ENCODE measurements at regions not wholly inside any gene's neighbourhood (a gene's known extent, or its start where the extent isn't known, plus 50 kb on each side); places are given as distances from the start of the nearest gene placed in this dataset.

- no peaks in the 10 kb centered on the region for H3K4me1 ChIP-seq
- no peaks in the 10 kb centered on the region for H3K36me3 ChIP-seq
- H3K27ac ChIP-seq, result no peak overlapping the region
- WGBS, 2 donors, result 67 to 75% methylated on average over 1 of the region's 1 CpG
- H3K4me3 ChIP-seq, result no peak overlapping the region
- H3K9me3 ChIP-seq, result no peaks in the 10 kb centered on the region
- no peak for TF ChIP-seq CTCF (IDR thresholded peaks at IDR 0.05)
- no peak for TF ChIP-seq POLR2A (IDR thresholded peaks at IDR 0.05)
- DNase-seq, result no peak
- no peaks in the 10 kb centered on the region for H3K27me3 ChIP-seq
- intact Hi-C loops (cut with DNase I), result no loop called here
Observed at GRCh38 chr12:45102818-45103217, 51.9 kb upstream of the DBX2 start.

GRCh38 chr12:45105996-45106395, 55.1 kb upstream of the DBX2 start:
- intact Hi-C loops (cut with DNase I), result no loop called here
- WGBS, 2 donors, result 86 to 89% methylated on average over 10 of the region's 10 CpGs
- H3K4me1 ChIP-seq, result no peaks in the 10 kb centered on the region
- TF ChIP-seq CTCF (IDR thresholded peaks at IDR 0.05), result no peak
- no peak for TF ChIP-seq POLR2A (IDR thresholded peaks at IDR 0.05)
- H3K36me3 ChIP-seq, result no peaks in the 10 kb centered on the region
- H3K27me3 ChIP-seq, result no peaks in the 10 kb centered on the region
- no peak for DNase-seq
- no peaks in the 10 kb centered on the region for H3K9me3 ChIP-seq
- no peak overlapping the region for H3K4me3 ChIP-seq
- no peak overlapping the region for H3K27ac ChIP-seq

GRCh38 chr12:45112306-45112705, 61.4 kb upstream of the DBX2 start:
- H3K9me3 ChIP-seq, result no peaks in the 10 kb centered on the region
- DNase-seq, result no peak
- WGBS, 2 donors, result 38 to 60% methylated on average over 2 of the region's 2 CpGs
- H3K4me1 ChIP-seq, result no peaks in the 10 kb centered on the region
- H3K27me3 ChIP-seq, result peaks cover 0 to 4% (median 0%) of the 10 kb centered on the region in 4 donors
- intact Hi-C loops (cut with DNase I), result no loop called here
- no peak overlapping the region for H3K27ac ChIP-seq
- no peak for TF ChIP-seq POLR2A (IDR thresholded peaks at IDR 0.05)
- TF ChIP-seq CTCF (IDR thresholded peaks at IDR 0.05), result no peak
- H3K36me3 ChIP-seq, result no peaks in the 10 kb centered on the region
- no peak overlapping the region for H3K4me3 ChIP-seq

- Histone ChIP-seq H3K9me3 (no peaks in the 10 kb centered on the region), H3K4me1 (no peaks in the 10 kb centered on the region), H3K4me3 (no peak overlapping the region), H3K27me3 (peaks cover 0 to 7% (median 0%) of the 10 kb centered on the region in 4 donors), H3K27ac (no peak overlapping the region), H3K36me3 (no peaks in the 10 kb centered on the region)
- TF ChIP-seq CTCF (IDR thresholded peaks at IDR 0.05) (peak in 1 of 6 experiments; percentile 11), POLR2A (IDR thresholded peaks at IDR 0.05) (no peak)
- whole genome bisulfite sequencing, 2 donors, result 47 to 83% methylated on average over 2 of the region's 2 CpGs
- no peak for DNase-seq
- intact Hi-C loops (cut with DNase I), result no loop called here
Observed at GRCh38 chr12:45121224-45121623, 70.3 kb upstream of the DBX2 start.

- TF ChIP-seq POLR2A (IDR thresholded peaks at IDR 0.05) (no peak), CTCF (IDR thresholded peaks at IDR 0.05) (peak in 1 of 6 experiments; percentile 47)
- Histone ChIP-seq H3K27ac (no peak overlapping the region), H3K4me3 (no peak overlapping the region), H3K36me3 (no peaks in the 10 kb centered on the region), H3K27me3 (peaks cover 0 to 7% (median 0%) of the 10 kb centered on the region in 4 donors), H3K4me1 (no peaks in the 10 kb centered on the region), H3K9me3 (no peaks in the 10 kb centered on the region)
- 57 to 60% methylated on average over 6 of the region's 6 CpGs for WGBS, 2 donors
- intact Hi-C loops (cut with DNase I), result no loop called here
- DNase-seq, result no peak
Observed at GRCh38 chr12:45122768-45123380, 72.0 kb upstream of the DBX2 start.

All from esophagus squamous epithelium (tissue), 5 donors.